ENCODE measurements at regions not wholly inside any gene's neighbourhood (a gene's known extent, or its start where the extent isn't known, plus 50 kb on each side); places are given as distances from the start of the nearest gene placed in this dataset.

- no peaks in the 10 kb centered on the region for H3K4me1 ChIP-seq (ENCODE audit: low read length)
- no peak overlapping the region for H3K4me2 ChIP-seq (ENCODE audit: low read length)
Measured at GRCh38 chr11:2083411-2083810, 55.8 kb downstream of the IGF2 start.

GRCh38 chr11:2077061-2077802 lies 62.0 kb downstream of the IGF2 start:
- no peaks in the 10 kb centered on the region for H3K9me3 ChIP-seq (ENCODE audit: insufficient read depth, low read length)
- H3K4me3 ChIP-seq (ENCODE audit: low read length), result no peak overlapping the region
- no peaks in the 10 kb centered on the region for H3K36me3 ChIP-seq (replicated peaks; ENCODE audit: low read depth, low read length)
- TF ChIP-seq CTCF (IDR thresholded peaks at IDR 0.05; ENCODE audit: low read depth, low read length) (no peak), EZH2phosphoT487 (IDR thresholded peaks at IDR 0.05; ENCODE audit: low read depth) (no peak)
- no peaks in the 10 kb centered on the region for H3K4me1 ChIP-seq (ENCODE audit: low read length)
- H3K9ac ChIP-seq (ENCODE audit: low read length), result no peak overlapping the region
- H3K4me2 ChIP-seq (ENCODE audit: low read length), result no peak overlapping the region
- no peak overlapping the region for H3K27ac ChIP-seq (ENCODE audit: low read length)
- no peaks in the 10 kb centered on the region for H4K20me1 ChIP-seq (ENCODE audit: insufficient read depth, low read length)
- H3K27me3 ChIP-seq (ENCODE audit: low read depth, low read length), result no peaks in the 10 kb centered on the region
- no peak overlapping the region for H2AFZ ChIP-seq (ENCODE audit: low read depth, low read length)
- H3K79me2 ChIP-seq (ENCODE audit: low read length), result no peaks in the 10 kb centered on the region

More at GRCh38 chr11:2083411-2083810, 55.8 kb downstream of the IGF2 start:
- no peak overlapping the region for H3K9ac ChIP-seq (ENCODE audit: low read length)
- no peak overlapping the region for H3K27ac ChIP-seq (ENCODE audit: low read length)
- no peak overlapping the region for H3K4me3 ChIP-seq (ENCODE audit: low read length)
- no peak overlapping the region for H2AFZ ChIP-seq (ENCODE audit: low read depth, low read length)
- H3K9me3 ChIP-seq (ENCODE audit: insufficient read depth, low read length), result no peaks in the 10 kb centered on the region
- no peaks in the 10 kb centered on the region for H4K20me1 ChIP-seq (ENCODE audit: insufficient read depth, low read length)
- TF ChIP-seq EZH2phosphoT487 (IDR thresholded peaks at IDR 0.05; ENCODE audit: low read depth) (no peak), CTCF (IDR thresholded peaks at IDR 0.05; ENCODE audit: low read depth, low read length) (no peak)
- no peaks in the 10 kb centered on the region for H3K27me3 ChIP-seq (ENCODE audit: low read depth, low read length)
- H3K36me3 ChIP-seq (replicated peaks; ENCODE audit: low read depth, low read length), result no peaks in the 10 kb centered on the region
- no peaks in the 10 kb centered on the region for H3K79me2 ChIP-seq (ENCODE audit: low read length)

- Histone ChIP-seq H3K36me3 (replicated peaks; ENCODE audit: low read depth, low read length) (no peaks in the 10 kb centered on the region), H3K27me3 (ENCODE audit: low read depth, low read length) (no peaks in the 10 kb centered on the region), H3K4me1 (ENCODE audit: low read length) (no peaks in the 10 kb centered on the region), H3K9me3 (ENCODE audit: insufficient read depth, low read length) (no peaks in the 10 kb centered on the region), H3K4me2 (ENCODE audit: low read length) (no peak overlapping the region), H3K4me3 (ENCODE audit: low read length) (no peak overlapping the region), H3K9ac (ENCODE audit: low read length) (no peak overlapping the region), H4K20me1 (ENCODE audit: insufficient read depth, low read length) (no peaks in the 10 kb centered on the region), H3K27ac (ENCODE audit: low read length) (no peak overlapping the region), H3K79me2 (ENCODE audit: low read length) (no peaks in the 10 kb centered on the region), H2AFZ (ENCODE audit: low read depth, low read length) (no peak overlapping the region)
- no peak for TF ChIP-seq CTCF (IDR thresholded peaks at IDR 0.05; ENCODE audit: low read depth, low read length)
- no peak for TF ChIP-seq EZH2phosphoT487 (IDR thresholded peaks at IDR 0.05; ENCODE audit: low read depth)
Measured at GRCh38 chr11:2076441-2076840, 62.7 kb downstream of the IGF2 start.

GRCh38 chr11:2074266-2074825 lies 64.8 kb downstream of the IGF2 start:
- Histone ChIP-seq H4K20me1 (ENCODE audit: insufficient read depth, low read length) (no peaks in the 10 kb centered on the region), H2AFZ (ENCODE audit: low read depth, low read length) (no peak overlapping the region), H3K4me2 (ENCODE audit: low read length) (no peak overlapping the region), H3K9me3 (ENCODE audit: insufficient read depth, low read length) (no peaks in the 10 kb centered on the region), H3K27ac (ENCODE audit: low read length) (no peak overlapping the region), H3K27me3 (ENCODE audit: low read depth, low read length) (no peaks in the 10 kb centered on the region), H3K4me3 (ENCODE audit: low read length) (no peak overlapping the region), H3K9ac (ENCODE audit: low read length) (no peak overlapping the region), H3K79me2 (ENCODE audit: low read length) (no peaks in the 10 kb centered on the region), H3K4me1 (ENCODE audit: low read length) (no peaks in the 10 kb centered on the region), H3K36me3 (replicated peaks; ENCODE audit: low read depth, low read length) (no peaks in the 10 kb centered on the region)
- TF ChIP-seq CTCF (IDR thresholded peaks at IDR 0.05; ENCODE audit: low read depth, low read length) (peak; percentile 47), EZH2phosphoT487 (IDR thresholded peaks at IDR 0.05; ENCODE audit: low read depth) (no peak)

Measured in OCI-LY3 (cell line).